ENCODE measurements at regions not wholly inside any gene's neighbourhood (a gene's known extent, or its start where the extent isn't known, plus 50 kb on each side); places are given as distances from the start of the nearest gene placed in this dataset.

- no peaks in the 10 kb centered on the region for H3K27me3 Mint-ChIP-seq
- no peak overlapping the region for H3K27ac Mint-ChIP-seq
- ATAC-seq (no peak), DNase-seq (ENCODE audit: low spot score) (no peak)
- H3K9me3 Mint-ChIP-seq, result peaks cover 4% of the 10 kb centered on the region
- H3K36me3 Mint-ChIP-seq, result no peaks in the 10 kb centered on the region
- no peak overlapping the region for H3K4me3 Mint-ChIP-seq
- no peaks in the 10 kb centered on the region for H3K4me1 Mint-ChIP-seq (ENCODE audit: low read depth in 2 of 2)
Observed at GRCh38 chr12:43147878-43148277, 404.1 kb downstream of the ADAMTS20 start.

DNA sequence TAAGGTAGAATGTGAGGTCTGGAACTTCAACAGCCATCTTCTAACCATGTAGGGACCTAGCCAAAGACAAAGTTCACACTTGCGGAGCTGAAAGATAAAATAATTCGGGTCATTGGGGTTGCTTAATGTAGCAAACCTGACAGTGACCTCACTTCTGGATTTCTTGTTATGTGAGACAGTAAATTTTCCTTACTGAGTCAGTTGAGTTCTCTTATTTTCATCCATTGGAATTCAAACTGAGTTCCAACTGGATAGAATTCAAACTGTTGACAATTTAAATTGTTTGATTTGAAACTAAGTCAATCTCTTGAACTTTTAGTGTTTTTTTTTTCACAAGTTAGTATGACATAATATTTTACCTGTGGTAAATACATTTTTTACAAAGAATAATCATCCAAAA, 406.5 kb downstream of the ADAMTS20 start:
- ATAC-seq, result no peak
- Mint-ChIP-seq H3K9me3 (peaks cover 9% of the 10 kb centered on the region), H3K27ac (no peak overlapping the region), H3K4me3 (no peak overlapping the region), H3K27me3 (no peaks in the 10 kb centered on the region), H3K4me1 (ENCODE audit: low read depth in 2 of 2) (no peaks in the 10 kb centered on the region), H3K36me3 (no peaks in the 10 kb centered on the region)
- DNase-seq (ENCODE audit: low spot score), result no peak

DNA sequence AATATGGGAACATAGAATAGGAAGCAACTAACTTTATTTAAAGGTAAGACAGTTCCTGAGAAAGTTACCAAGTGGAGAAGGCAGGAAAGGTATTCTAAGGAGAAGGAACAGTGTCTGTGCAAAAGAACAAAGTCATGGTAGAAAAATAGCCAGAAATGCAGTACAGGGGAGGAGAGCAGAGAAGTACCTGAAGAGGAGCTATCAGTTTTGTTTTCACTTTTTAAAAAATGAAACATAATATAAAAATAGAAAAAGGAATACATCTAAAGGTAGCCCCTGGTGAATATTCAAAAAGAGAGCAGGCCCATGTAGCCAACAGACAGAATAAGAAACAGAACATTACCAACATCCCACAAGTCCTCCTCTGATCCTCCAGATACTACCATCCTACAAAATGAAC, 408.7 kb downstream of the ADAMTS20 start:
- ATAC-seq, result no peak
- Mint-ChIP-seq H3K4me1 (ENCODE audit: low read depth in 2 of 2) (no peaks in the 10 kb centered on the region), H3K36me3 (no peaks in the 10 kb centered on the region), H3K9me3 (peaks cover 9% of the 10 kb centered on the region), H3K27me3 (no peaks in the 10 kb centered on the region), H3K4me3 (no peak overlapping the region), H3K27ac (no peak overlapping the region)
- DNase-seq (ENCODE audit: low spot score), result no peak

- Mint-ChIP-seq H3K9me3 (peaks cover 12% of the 10 kb centered on the region), H3K27me3 (no peaks in the 10 kb centered on the region), H3K4me3 (no peak overlapping the region), H3K36me3 (no peaks in the 10 kb centered on the region), H3K4me1 (ENCODE audit: low read depth in 2 of 2) (no peaks in the 10 kb centered on the region), H3K27ac (no peak overlapping the region)
- ATAC-seq (no peak), DNase-seq (ENCODE audit: low spot score) (no peak)
Observed at GRCh38 chr12:43132291-43132690, 419.7 kb downstream of the ADAMTS20 start.

- no peak overlapping the region for H3K4me3 Mint-ChIP-seq
- H3K9me3 Mint-ChIP-seq, result peaks cover 12% of the 10 kb centered on the region
- H3K36me3 Mint-ChIP-seq, result no peaks in the 10 kb centered on the region
- ATAC-seq (no peak), DNase-seq (ENCODE audit: low spot score) (no peak)
- no peaks in the 10 kb centered on the region for H3K4me1 Mint-ChIP-seq (ENCODE audit: low read depth in 2 of 2)
- no peak overlapping the region for H3K27ac Mint-ChIP-seq
- no peaks in the 10 kb centered on the region for H3K27me3 Mint-ChIP-seq
Observed at GRCh38 chr12:43131301-43131700, 420.7 kb downstream of the ADAMTS20 start.

DNA sequence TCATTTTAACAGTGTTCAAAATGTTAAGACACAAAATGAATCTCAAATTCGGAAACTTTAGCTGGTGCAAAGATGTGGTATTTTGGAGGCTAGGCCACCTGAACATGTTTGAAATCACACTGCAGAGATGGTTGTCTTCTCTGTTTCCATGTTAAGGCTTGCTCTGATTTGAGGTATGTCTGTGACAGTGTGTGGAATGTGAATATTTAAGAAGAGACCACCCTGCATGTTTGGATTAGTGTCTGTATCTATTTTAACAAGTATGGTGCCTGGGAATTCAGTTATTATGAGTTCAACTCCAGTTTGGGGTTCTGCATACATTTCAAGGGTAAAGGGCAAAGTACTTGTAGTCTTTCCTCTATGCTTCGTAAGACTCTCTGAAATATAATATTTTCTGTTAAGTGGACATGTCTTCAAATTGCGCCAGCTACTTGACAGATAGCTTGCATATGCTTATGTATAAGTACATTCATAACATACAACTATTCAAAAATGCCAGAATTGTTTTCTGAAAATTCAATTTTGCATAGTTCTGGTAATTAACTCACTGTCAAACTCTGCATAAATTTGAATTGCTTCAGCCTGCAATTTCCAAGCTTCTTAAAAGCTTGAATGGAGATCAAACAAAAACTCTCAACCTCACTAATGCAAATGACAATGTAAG, 424.0 kb downstream of the ADAMTS20 start:
- H3K36me3 Mint-ChIP-seq, result no peaks in the 10 kb centered on the region
- no peak overlapping the region for H3K4me3 Mint-ChIP-seq
- no peak for ATAC-seq
- H3K27me3 Mint-ChIP-seq, result no peaks in the 10 kb centered on the region
- no peak for DNase-seq (ENCODE audit: low spot score)
- no peaks in the 10 kb centered on the region for H3K4me1 Mint-ChIP-seq (ENCODE audit: low read depth in 2 of 2)
- no peak overlapping the region for H3K27ac Mint-ChIP-seq
- peaks cover 19% of the 10 kb centered on the region for H3K9me3 Mint-ChIP-seq

GRCh38 chr12:43126652-43127375, 425.2 kb downstream of the ADAMTS20 start:
- Mint-ChIP-seq H3K4me3 (no peak overlapping the region), H3K9me3 (peaks cover 27% of the 10 kb centered on the region), H3K27me3 (no peaks in the 10 kb centered on the region), H3K4me1 (ENCODE audit: low read depth in 2 of 2) (no peaks in the 10 kb centered on the region), H3K36me3 (no peaks in the 10 kb centered on the region), H3K27ac (no peak overlapping the region)
- DNase-seq (ENCODE audit: low spot score), result no peak
- ATAC-seq, result no peak

GRCh38 chr12:43123461-43123860, 428.5 kb downstream of the ADAMTS20 start:
- DNase-seq (ENCODE audit: low spot score), result no peak
- H3K9me3 Mint-ChIP-seq, result peaks cover 19% of the 10 kb centered on the region
- no peak overlapping the region for H3K27ac Mint-ChIP-seq
- no peak for ATAC-seq
- no peaks in the 10 kb centered on the region for H3K27me3 Mint-ChIP-seq
- no peaks in the 10 kb centered on the region for H3K4me1 Mint-ChIP-seq (ENCODE audit: low read depth in 2 of 2)
- no peaks in the 10 kb centered on the region for H3K36me3 Mint-ChIP-seq
- H3K4me3 Mint-ChIP-seq, result no peak overlapping the region

GRCh38 chr12:43120150-43120549, 431.9 kb downstream of the ADAMTS20 start:
- Mint-ChIP-seq H3K27ac (no peak overlapping the region), H3K36me3 (no peaks in the 10 kb centered on the region), H3K27me3 (no peaks in the 10 kb centered on the region), H3K9me3 (peaks cover 16% of the 10 kb centered on the region), H3K4me3 (no peak overlapping the region), H3K4me1 (ENCODE audit: low read depth in 2 of 2) (no peaks in the 10 kb centered on the region)
- ATAC-seq (no peak), DNase-seq (ENCODE audit: low spot score) (no peak)

DNA sequence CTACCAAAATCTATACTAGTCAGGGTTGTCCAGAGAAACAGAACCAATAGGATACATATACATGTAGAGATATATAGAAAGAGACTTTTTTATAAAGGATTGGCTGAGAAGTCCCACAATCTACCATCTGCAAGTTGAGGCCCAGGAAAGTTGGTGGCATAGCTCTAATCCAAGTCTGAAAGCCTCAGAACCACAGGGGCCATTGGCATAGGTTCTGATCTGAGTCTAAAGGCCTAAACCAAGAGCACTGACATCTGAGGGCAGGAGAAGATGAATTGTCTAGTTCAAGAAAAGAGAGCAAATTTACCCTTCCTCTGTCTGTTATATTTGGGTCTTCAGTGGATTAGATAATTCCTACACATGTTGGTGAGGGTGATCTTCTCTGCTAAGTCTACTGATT, 433.1 kb downstream of the ADAMTS20 start:
- Mint-ChIP-seq H3K9me3 (peaks cover 15% of the 10 kb centered on the region), H3K36me3 (no peaks in the 10 kb centered on the region), H3K4me3 (no peak overlapping the region), H3K27me3 (no peaks in the 10 kb centered on the region), H3K4me1 (ENCODE audit: low read depth in 2 of 2) (no peaks in the 10 kb centered on the region), H3K27ac (no peak overlapping the region)
- ATAC-seq (no peak), DNase-seq (ENCODE audit: low spot score) (no peak)

DNA sequence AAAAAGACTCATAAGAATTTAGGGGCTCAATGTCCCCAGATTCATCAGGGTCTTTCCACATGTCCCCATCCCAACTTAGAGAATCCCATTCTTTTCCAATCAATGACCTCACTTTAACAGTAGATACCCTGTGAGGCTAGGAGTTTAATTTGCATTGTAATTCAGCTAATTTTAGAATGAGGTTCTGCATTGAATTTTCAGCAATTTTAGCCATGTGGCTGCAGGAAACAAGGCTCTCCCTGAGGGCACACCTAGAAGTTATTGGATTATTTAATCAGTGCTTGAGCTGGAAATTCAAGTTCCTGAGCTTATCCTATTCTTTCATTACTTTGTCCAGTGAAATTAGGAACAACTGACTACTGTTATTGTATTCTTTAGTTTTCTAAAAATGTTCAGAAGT, 433.8 kb downstream of the ADAMTS20 start:
- no peaks in the 10 kb centered on the region for H3K27me3 Mint-ChIP-seq
- ATAC-seq (no peak), DNase-seq (ENCODE audit: low spot score) (no peak)
- peaks cover 14% of the 10 kb centered on the region for H3K9me3 Mint-ChIP-seq
- H3K4me3 Mint-ChIP-seq, result no peak overlapping the region
- no peaks in the 10 kb centered on the region for H3K4me1 Mint-ChIP-seq (ENCODE audit: low read depth in 2 of 2)
- no peaks in the 10 kb centered on the region for H3K36me3 Mint-ChIP-seq
- H3K27ac Mint-ChIP-seq, result no peak overlapping the region

DNA sequence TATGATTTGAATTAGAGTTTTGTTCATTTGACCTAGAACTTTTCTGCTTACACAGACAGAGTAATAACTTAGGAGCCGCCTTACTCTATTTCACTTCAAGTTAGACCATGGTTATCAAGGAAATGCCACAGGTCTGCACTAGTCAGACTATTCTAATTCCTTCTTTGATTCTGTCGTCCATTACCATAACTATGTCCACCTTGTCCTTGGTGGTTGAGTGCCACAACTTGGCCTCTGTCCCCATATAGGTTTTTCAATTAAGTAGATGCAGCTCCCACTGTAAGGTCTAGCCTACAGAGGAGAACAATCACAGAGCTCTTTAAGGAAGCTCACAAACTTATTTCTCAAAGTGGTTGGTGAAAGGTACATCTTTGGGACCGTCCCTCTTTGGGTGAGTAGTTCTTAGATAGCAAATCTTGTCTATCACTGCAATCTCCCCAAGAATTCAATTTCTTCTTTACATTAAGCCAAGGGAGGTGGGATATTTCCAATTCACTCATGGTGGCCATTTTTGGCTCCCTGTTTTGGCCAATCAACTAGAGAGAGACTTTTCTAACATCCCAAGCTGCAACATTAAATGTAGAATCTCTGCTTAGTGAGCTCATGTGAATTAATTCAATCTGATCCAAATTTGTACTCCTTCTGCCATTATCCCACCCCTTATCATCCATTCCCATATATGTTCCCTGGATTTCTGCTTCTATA, 434.6 kb downstream of the ADAMTS20 start:
- H3K9me3 Mint-ChIP-seq, result peaks cover 9% of the 10 kb centered on the region
- no peaks in the 10 kb centered on the region for H3K36me3 Mint-ChIP-seq
- no peaks in the 10 kb centered on the region for H3K27me3 Mint-ChIP-seq
- no peak overlapping the region for H3K4me3 Mint-ChIP-seq
- DNase-seq (ENCODE audit: low spot score) (no peak), ATAC-seq (no peak)
- H3K4me1 Mint-ChIP-seq (ENCODE audit: low read depth in 2 of 2), result no peaks in the 10 kb centered on the region
- H3K27ac Mint-ChIP-seq, result no peak overlapping the region

DNA sequence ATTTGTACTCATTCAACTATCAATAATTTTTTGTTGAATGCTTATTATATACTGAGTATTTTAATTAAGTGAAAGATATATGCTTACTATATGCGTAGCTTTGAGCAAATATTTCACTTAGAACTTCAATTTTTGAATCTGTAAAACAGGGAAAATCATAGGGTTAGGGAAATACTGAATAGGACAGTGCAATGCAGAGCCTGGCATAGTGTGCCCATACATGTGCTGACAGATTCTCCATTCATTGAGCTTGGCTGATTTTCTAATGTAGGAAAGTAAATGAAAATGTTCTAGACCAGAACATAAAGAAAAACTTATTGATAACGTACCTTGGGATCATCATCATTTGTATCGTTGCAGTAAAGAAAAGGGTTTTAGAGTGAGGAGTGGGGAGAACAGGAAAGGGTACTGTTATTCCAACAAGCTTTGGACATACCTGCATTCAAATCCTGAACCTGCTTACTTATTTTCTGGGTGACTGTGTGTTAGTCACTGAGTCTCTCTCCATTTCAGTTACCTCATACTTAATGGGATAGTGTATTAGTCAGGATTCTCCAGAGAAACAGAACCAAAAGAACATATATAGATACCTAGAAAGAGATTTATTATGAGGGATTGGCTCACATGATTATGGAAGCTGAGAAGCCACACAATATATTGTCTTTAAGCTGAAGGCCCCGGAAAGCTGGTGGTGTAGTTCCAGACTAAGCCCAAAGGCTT, 436.4 kb downstream of the ADAMTS20 start:
- no peaks in the 10 kb centered on the region for H3K36me3 Mint-ChIP-seq
- peaks cover 5% of the 10 kb centered on the region for H3K9me3 Mint-ChIP-seq
- DNase-seq (ENCODE audit: low spot score) (no peak), ATAC-seq (no peak)
- no peaks in the 10 kb centered on the region for H3K4me1 Mint-ChIP-seq (ENCODE audit: low read depth in 2 of 2)
- no peak overlapping the region for H3K4me3 Mint-ChIP-seq
- no peak overlapping the region for H3K27ac Mint-ChIP-seq
- no peaks in the 10 kb centered on the region for H3K27me3 Mint-ChIP-seq

DNA sequence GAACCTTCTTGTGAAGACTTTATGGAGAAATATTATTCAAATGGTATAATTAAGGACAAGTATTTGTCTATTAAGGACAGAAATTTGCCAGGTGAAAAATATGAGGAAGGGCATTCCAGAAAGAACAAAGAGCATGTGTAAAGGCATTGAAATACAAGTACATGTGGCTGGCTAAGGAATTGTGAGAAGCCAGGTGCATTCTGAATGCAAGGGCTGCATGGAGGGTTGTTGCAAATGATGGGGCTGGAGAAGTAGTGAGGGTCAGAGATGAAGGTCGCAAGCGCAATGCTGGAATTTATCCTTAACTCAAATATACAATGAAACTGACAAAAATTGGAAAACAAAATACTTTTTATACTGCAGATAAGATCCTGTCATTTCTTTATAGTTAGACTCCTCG, 437.7 kb downstream of the ADAMTS20 start:
- Mint-ChIP-seq H3K9me3 (peaks cover 16% of the 10 kb centered on the region), H3K27ac (no peak overlapping the region), H3K4me3 (no peak overlapping the region), H3K27me3 (no peaks in the 10 kb centered on the region), H3K4me1 (ENCODE audit: low read depth in 2 of 2) (no peaks in the 10 kb centered on the region), H3K36me3 (no peaks in the 10 kb centered on the region)
- DNase-seq (ENCODE audit: low spot score) (no peak), ATAC-seq (no peak)

All from natural killer cell treated with Interleukin-12 subunit alpha and Interleukin-12 subunit beta and Interleukin-15 and Interleukin-18, amount 100 ng/mL, for 72 hours (primary cell).